GM06990 (cell line): ENCODE measurements at regions not wholly inside any gene's neighbourhood (a gene's known extent, or its start where the extent isn't known, plus 50 kb on each side); places are given as distances from the start of the nearest gene placed in this dataset.

Experiments
- DNase-seq: peaks from one replicate; pipeline ENCODE4 v3.0.0-alpha.2; 2011; ENCODE audit not compliant: insufficient read length; ENCODE audit errors: extremely low read depth
- H3K27me3 ChIP-seq: replicated peaks from 2 replicates; pipeline ENCODE4 v1.6.0; 2011; ENCODE audit warnings: low read length; ENCODE audit not compliant: control insufficient read depth, insufficient read depth
- H3K36me3 ChIP-seq: 2 replicates; pipeline ENCODE4 v1.5.1; 2011; ENCODE audit warnings: low read length; ENCODE audit not compliant: control insufficient read depth, insufficient read depth
- H3K4me3 ChIP-seq: replicated peaks from 2 replicates; pipeline ENCODE4 v1.5.1; 2011; ENCODE audit warnings: low read depth, mild to moderate bottlenecking, control low read depth, low read length
- CTCF ChIP-seq: IDR thresholded peaks from 2 replicates; pipeline ENCODE4 v1.5.1; 2011; ENCODE audit warnings: low read length, control low read depth, mild to moderate bottlenecking, inconsistent platforms; ENCODE audit not compliant: insufficient read depth, poor library complexity, severe bottlenecking

- no peak for TF ChIP-seq CTCF
- no peak for DNase-seq
- Histone ChIP-seq H3K4me3 (no peak overlapping the region), H3K36me3 (no peaks in the 10 kb centered on the region), H3K27me3 (no peaks in the 10 kb centered on the region; the same call in 1 of the 2 replicates)
Observed at GRCh38 chr15:93823971-93824913, 407.1 kb upstream of the MCTP2 start.

GRCh38 chr15:93820566-93820965, 410.8 kb upstream of the MCTP2 start:
- Histone ChIP-seq H3K4me3 (no peak overlapping the region), H3K36me3 (no peaks in the 10 kb centered on the region), H3K27me3 (no peaks in the 10 kb centered on the region; the same call in 1 of the 2 replicates)
- DNase-seq: no peak
- no peak for TF ChIP-seq CTCF

- Histone ChIP-seq H3K36me3 (no peaks in the 10 kb centered on the region), H3K4me3 (no peak overlapping the region), H3K27me3 (no peaks in the 10 kb centered on the region; the same call in 1 of the 2 replicates)
- TF ChIP-seq CTCF: no peak
- no peak for DNase-seq
Observed at GRCh38 chr15:93819826-93820225, 411.5 kb upstream of the MCTP2 start.

GRCh38 chr15:93816815-93817214, 414.5 kb upstream of the MCTP2 start:
- no peak for DNase-seq
- no peaks in the 10 kb centered on the region; the same call in 1 of the 2 replicates for H3K27me3 ChIP-seq
- H3K36me3 ChIP-seq: no peaks in the 10 kb centered on the region
- no peak overlapping the region for H3K4me3 ChIP-seq
- TF ChIP-seq CTCF: no peak

- no peak for TF ChIP-seq CTCF
- Histone ChIP-seq H3K27me3 (no peaks in the 10 kb centered on the region), H3K4me3 (no peak overlapping the region), H3K36me3 (no peaks in the 10 kb centered on the region)
- DNase-seq: no peak
Observed at GRCh38 chr15:93811305-93811704, 420.1 kb upstream of the MCTP2 start.
